Neural progenitor cell (in vitro differentiated cells): ENCODE measurements at regions not wholly inside any gene's neighbourhood (a gene's known extent, or its start where the extent isn't known, plus 50 kb on each side); places are given as distances from the start of the nearest gene placed in this dataset.

ENCODE experiments used
- EZH2 ChIP-seq: fragments of 200-600 bp; sonication (generic); IDR thresholded peaks from 2 replicates; pipeline ENCODE4 v1.6.1; 2017; ENCODE audit warnings: antibody characterized with exemption, mild to moderate bottlenecking, moderate library complexity
- EZH2phosphoT487 ChIP-seq: fragments of 200-600 bp; sonication (generic); IDR thresholded peaks from 2 replicates; pipeline ENCODE4 v1.6.1; 2017; ENCODE audit warnings: antibody characterized with exemption

- no peak for TF ChIP-seq EZH2
- TF ChIP-seq EZH2phosphoT487: no peak
These were observed 213.5 kb downstream of the EDEM1 start for GRCh38 chr3:5401002-5401401.
